GM12878 (cell line): ENCODE measurements at regions not wholly inside any gene's neighbourhood (a gene's known extent, or its start where the extent isn't known, plus 50 kb on each side); places are given as distances from the start of the nearest gene placed in this dataset.
A peak's percentile ranks its signal among the peaks of the same experiment; 100 is the strongest.

ENCODE experiments used
- ATAC-seq: fragments of 200-7000 bp; cut with Tn5 transposase; 3 replicates; pipeline ENCODE4 v1.9.1; 2020; ENCODE audit warnings: mild to moderate bottlenecking, moderate library complexity
- BruUV-seq: library from RNA; stranded (reverse); fragments of 400-500 nt; replicated peaks from 2 replicates; lab custom pipeline; 2021; lab: Mats Ljungman, UMichigan
- CTCF ChIA-PET: fragments of 300-600 bp; sonication (Branson Sonifier 250); formaldehyde crosslinking; extraction: SDS; loops from one replicate; lab custom pipeline; 2021; ENCODE audit warnings: inconsistent platforms; lab: Yijun Ruan, JAX
- POLR2A ChIA-PET: fragments of 350-600 bp; formaldehyde crosslinking; extraction: SDS; loops from one replicate; lab custom pipeline; 2021; ENCODE audit warnings: inconsistent platforms; lab: Charles Lee
- RAD21 ChIA-PET: fragments of 300-600 bp; sonication (Branson Sonifier 250); formaldehyde crosslinking; loops from one replicate; lab custom pipeline; 2023; ENCODE audit warnings: antibody characterized with exemption; ENCODE audit not compliant: unreplicated experiment; lab: Charles Lee
- SMC1A ChIA-PET: fragments of 300-600 bp; sonication (Branson Sonifier 250); formaldehyde crosslinking; loops from one replicate; lab custom pipeline; 2023; ENCODE audit not compliant: unreplicated experiment, uncharacterized antibody; lab: Charles Lee
- DNase-seq: peaks from one replicate; pipeline ENCODE4 v3.0.0-alpha.2; 2011; ENCODE audit warnings: low read depth, low spot score
- FAIRE-seq: peaks from 3 replicates; lab custom pipeline; 2011; peaks lifted over from hg19 to GRCh38; lab: Jason Lieb, UNC
- H2AFZ ChIP-seq: 2 replicates; pipeline ENCODE4 v1.6.0; 2011; ENCODE audit warnings: low read depth, low read length, control low read depth; ENCODE audit not compliant: control insufficient read depth
- H3K27ac ChIP-seq: 2 replicates; pipeline ENCODE4 v1.5.1; 2011; ENCODE audit warnings: control low read depth; ENCODE audit not compliant: control insufficient read depth, insufficient read depth
- H3K27me3 ChIP-seq, 2 experiments: replicated peaks in 1 of 2; 2 replicates each; pipeline versions ENCODE4 v1.6.0 to v1.6.1; 2011; ENCODE audit warnings: low read length in 1 of 2; ENCODE audit not compliant: control insufficient read depth in 2 of 2, insufficient read depth in 2 of 2
- H3K36me3 ChIP-seq, 2 experiments: 2 replicates each; pipeline ENCODE4 v1.5.1; 2011; ENCODE audit warnings: low read length in 1 of 2; ENCODE audit not compliant: control insufficient read depth in 2 of 2, insufficient read depth in 2 of 2
- H3K4me1 ChIP-seq: 2 replicates; pipeline ENCODE4 v1.6.1; 2011; ENCODE audit warnings: mild to moderate bottlenecking, low read length, moderate library complexity, mixed read lengths; ENCODE audit not compliant: control insufficient read depth, insufficient read depth
- H3K4me2 ChIP-seq: 2 replicates; pipeline ENCODE4 v1.6.0; 2011; ENCODE audit warnings: control low read depth; ENCODE audit not compliant: control insufficient read depth, insufficient read depth
- H3K4me3 ChIP-seq: fragments of 200-600 bp; sonication (generic); 2 replicates; pipeline ENCODE4 v1.5.1; 2016
- H3K79me2 ChIP-seq: 2 replicates; pipeline ENCODE4 v1.6.0; 2011; ENCODE audit warnings: low read length; ENCODE audit not compliant: control insufficient read depth, insufficient read depth
- H3K9ac ChIP-seq: 2 replicates; pipeline ENCODE4 v1.8.0; 2011; ENCODE audit warnings: low read length, control low read depth, mixed read lengths; ENCODE audit not compliant: control insufficient read depth, insufficient read depth
- H3K9me3 ChIP-seq: replicated peaks from 3 replicates; pipeline ENCODE4 v1.5.1; 2011; ENCODE audit warnings: mild to moderate bottlenecking, low read length; ENCODE audit not compliant: control insufficient read depth, insufficient read depth
- H4K20me1 ChIP-seq: 2 replicates; pipeline ENCODE4 v1.6.0; 2011; ENCODE audit not compliant: control insufficient read depth, insufficient read depth
- FOS ChIP-seq: IDR thresholded peaks from 3 replicates; pipeline ENCODE4 v1.6.1; 2011; ENCODE audit warnings: borderline replicate concordance; ENCODE audit not compliant: insufficient read length; ENCODE audit errors: extremely low read depth
- FOXK2 ChIP-seq: fragments of 450-650 bp; IDR thresholded peaks from 2 replicates; pipeline ENCODE4 v1.6.1; 2017; ENCODE audit warnings: mild to moderate bottlenecking, moderate library complexity
- FOXM1 ChIP-seq: IDR thresholded peaks from 2 replicates; pipeline ENCODE4 v1.6.1; 2012; ENCODE audit warnings: low read depth, mild to moderate bottlenecking, inconsistent platforms, low read length, moderate library complexity
- GATAD2B ChIP-seq: fragments of 450-650 bp; conservative IDR thresholded peaks from 2 replicates; pipeline ENCODE4 v1.6.1; 2017; ENCODE audit warnings: low read depth, mild to moderate bottlenecking, moderate library complexity
- HDAC2 ChIP-seq: fragments of 200-600 bp; sonication (generic); IDR thresholded peaks from 2 replicates; pipeline ENCODE4 v1.6.1; 2017
- JUNB ChIP-seq: IDR thresholded peaks from 2 replicates; pipeline ENCODE4 v1.6.1; 2016; ENCODE audit warnings: antibody characterized with exemption, mild to moderate bottlenecking
- NFXL1 ChIP-seq: fragments of 450-650 bp; IDR thresholded peaks from 2 replicates; pipeline ENCODE4 v1.6.1; 2017; ENCODE audit warnings: antibody characterized with exemption, mild to moderate bottlenecking, borderline replicate concordance
- PAX5 ChIP-seq: IDR thresholded peaks from 2 replicates; pipeline ENCODE4 v1.6.1; 2011; ENCODE audit warnings: low read depth, low read length, borderline replicate concordance
- POU2F2 ChIP-seq: IDR thresholded peaks from 3 replicates; pipeline ENCODE4 v1.6.1; 2011; ENCODE audit warnings: low read depth, mild to moderate bottlenecking, low read length, borderline replicate concordance
- RBBP5 ChIP-seq: fragments of 200-600 bp; sonication (generic); conservative IDR thresholded peaks from 2 replicates; pipeline ENCODE4 v1.6.1; 2016
- RUNX3 ChIP-seq: IDR thresholded peaks from 2 replicates; pipeline ENCODE4 v1.6.1; 2012; ENCODE audit warnings: low read length, inconsistent platforms
- TAF1 ChIP-seq: IDR thresholded peaks from 2 replicates; pipeline ENCODE4 v1.6.1; 2011; ENCODE audit warnings: mild to moderate bottlenecking, low read depth, low read length, borderline replicate concordance
- WGBS: methylation state at CpG from one replicate; pipeline ENCODE4 v1.1.6; 2016; ENCODE audit warnings: low lambda C conversion rate; ENCODE audit not compliant: insufficient replicate concordance, insufficient coverage; ENCODE audit errors: missing lambda C conversion rate; 5-methylcytosine and 5-hydroxymethylcytosine counted together
- in situ Hi-C: fragments of 300-500 bp; cut with MboI; formaldehyde crosslinking; loops from 9 replicates; pipeline ENCODE4 v1.14.3; 2018; ENCODE audit warnings: mixed read lengths
- intact Hi-C: fragments of 100-400 bp; cut with micrococcal nuclease; formaldehyde crosslinking; loops from one replicate; pipeline ENCODE4 v1.14.2; 2022; ENCODE audit not compliant: unreplicated experiment
- TF ChIP-seq, protein P1 (sequence below): fragments of 450-650 bp; IDR thresholded peaks from 2 replicates; pipeline ENCODE4 v1.6.1; 2017; ENCODE audit warnings: mild to moderate bottlenecking
- TF ChIP-seq, protein P2 (sequence below): fragments of 150-350 bp; IDR thresholded peaks from 2 replicates; pipeline ENCODE4 v1.6.1; 2014; ENCODE audit warnings: mild to moderate bottlenecking, low read depth, low read length

DNA sequence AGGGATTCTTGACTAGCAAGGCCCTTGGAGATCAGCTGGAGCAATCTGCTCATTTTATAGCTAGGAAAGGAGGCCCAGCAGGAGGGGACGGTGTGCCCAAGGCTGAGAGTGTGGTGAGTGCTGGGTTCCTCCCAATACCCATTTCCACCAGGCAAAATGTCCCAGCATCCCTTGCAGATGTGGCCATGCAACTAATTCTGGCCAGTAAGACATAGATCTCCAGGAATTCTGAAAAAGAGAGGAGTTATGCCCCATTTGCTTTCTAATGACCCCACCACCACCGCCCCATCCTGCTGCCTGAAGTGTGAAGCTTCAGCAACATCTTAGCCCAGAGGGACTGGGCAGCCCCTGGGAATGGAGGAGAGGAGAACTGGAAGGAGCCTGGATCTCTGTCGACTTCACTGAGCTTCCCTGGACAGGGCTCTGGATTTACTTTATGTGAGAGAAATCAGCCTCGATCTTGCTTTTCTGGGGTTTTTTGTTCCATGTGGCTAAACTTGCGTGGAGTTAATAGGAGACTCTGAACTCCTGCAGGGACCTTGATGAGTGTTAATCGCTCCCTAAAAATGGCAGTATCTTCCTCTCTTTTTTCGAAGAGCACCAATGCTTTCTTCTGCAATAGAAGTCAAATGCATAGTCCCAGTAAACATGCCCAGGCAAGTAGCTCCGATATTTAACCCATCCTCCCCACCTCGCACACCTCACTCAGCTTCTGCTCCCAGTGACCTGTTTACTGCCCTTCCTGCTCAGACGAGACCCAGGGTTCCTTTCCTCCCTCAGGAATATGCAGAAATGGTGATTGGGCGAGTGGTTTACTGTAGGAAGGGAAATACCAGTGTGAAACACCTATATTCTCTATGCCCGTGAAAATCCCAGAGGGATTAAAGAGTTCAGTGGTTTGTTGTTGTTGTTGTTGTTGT, 127.5 kb upstream of the GPR26 start:
- Histone ChIP-seq H4K20me1 (no peaks in the 10 kb centered on the region), H3K27me3 (no peaks in the 10 kb centered on the region), H3K4me3 (no peak overlapping the region)
- POLR2A ChIA-PET, result interaction anchor here (0.5 kb wide), 1 partner anchor 523 kb away, joined by 3 read pairs; no protein-coding TSS in a partner anchor
- TF ChIP-seq POU2F2 (no peak), FOXM1 (no peak), RUNX3 (peak; percentile 6; the same call in 1 of the 2 replicates), PAX5 (no peak)
- TF ChIP-seq, all 136 proteins: peak for 1
- RAD21 ChIA-PET, result no interaction called here
- intact Hi-C loops (loop anchor here (2.0 to 5.0 kb wide), 2 partner anchors 14 to 146 kb away; no protein-coding TSS in a partner anchor), in situ Hi-C loops (no loop called here)
- Histone ChIP-seq H2AFZ (no peak overlapping the region; the same call in 1 of the 2 replicates), H3K27ac (peak overlapping the region; percentile 41), H3K9ac (no peak overlapping the region), H3K9me3 (peaks cover 4% of the 10 kb centered on the region; the same call in 2 of the 3 replicates), H3K36me3 (no peaks in the 10 kb centered on the region), H3K4me1 (peaks cover 24% of the 10 kb centered on the region), H3K79me2 (no peaks in the 10 kb centered on the region), H3K4me2 (peak overlapping the region; percentile 56)
- SMC1A ChIA-PET, result interaction anchor here (1.3 kb wide), 1 partner anchor 22 kb away, joined by 4 read pairs; no protein-coding TSS in a partner anchor
- DNase-seq, result no peak
- WGBS, result 79% methylated on average over 12 of the region's 12 CpGs
- no peak for FAIRE-seq
- BruUV-seq, result no TSS peak
- CTCF ChIA-PET, result interaction anchor here (0.6 to 2.1 kb wide), 5 partner anchors 13 to 159 kb away, joined by 3 to 5 read pairs (median 3); no protein-coding TSS in a partner anchor
- ATAC-seq, result no peak

DNA sequence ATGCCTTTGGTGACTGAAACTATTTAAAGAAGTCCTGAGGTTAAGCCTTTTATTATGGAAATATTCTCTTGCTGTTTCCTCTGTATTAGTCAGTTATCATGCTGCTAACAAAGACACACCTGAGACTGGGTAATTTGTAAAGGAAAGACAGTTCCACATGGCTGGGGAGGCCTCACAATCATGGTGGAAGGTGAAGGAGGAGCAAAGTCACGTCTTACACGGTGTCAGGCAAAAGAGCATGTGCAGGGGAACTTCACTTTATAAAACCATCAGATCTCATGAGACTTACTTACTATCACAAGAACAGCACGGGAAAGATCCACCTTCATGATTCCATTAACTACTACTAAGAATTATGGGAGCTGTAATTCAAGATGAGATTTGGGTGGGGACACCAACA, 121.2 kb upstream of the GPR26 start:
- RAD21 ChIA-PET, result no interaction called here
- CTCF ChIA-PET, result interaction anchor here (1.1 kb wide), 1 partner anchor 13 kb away, joined by 3 read pairs; no protein-coding TSS in a partner anchor
- DNase-seq, result no peak
- no peaks in the 10 kb centered on the region for H3K27me3 ChIP-seq
- H3K9me3 ChIP-seq, result peaks cover 17% of the 10 kb centered on the region
- no peak overlapping the region for H3K27ac ChIP-seq
- no peak overlapping the region for H2AFZ ChIP-seq
- in situ Hi-C loops (no loop called here), intact Hi-C loops (no loop called here)
- SMC1A ChIA-PET, result interaction anchor here (1.8 kb wide), 1 partner anchor 18 kb away, joined by 7 read pairs; no protein-coding TSS in a partner anchor
- no peaks in the 10 kb centered on the region for H4K20me1 ChIP-seq
- FAIRE-seq, result no peak
- WGBS, result 16% methylated on average over 3 of the region's 3 CpGs
- POLR2A ChIA-PET, result no interaction called here
- H3K4me1 ChIP-seq, result peaks cover 6% of the 10 kb centered on the region
- H3K4me3 ChIP-seq, result no peak overlapping the region
- no peak overlapping the region for H3K9ac ChIP-seq
- no peak overlapping the region for H3K4me2 ChIP-seq
- ATAC-seq, result no peak
- BruUV-seq, result no TSS peak
- no peaks in the 10 kb centered on the region for H3K36me3 ChIP-seq
- H3K79me2 ChIP-seq, result no peaks in the 10 kb centered on the region
- TF ChIP-seq FOS (no peak), JUNB (no peak), RBBP5 (no peak), NFXL1 (no peak), PAX5 (no peak), GATAD2B (no peak), HDAC2 (no peak), FOXK2 (no peak), TAF1 (no peak)
- TF ChIP-seq, protein P1, sequence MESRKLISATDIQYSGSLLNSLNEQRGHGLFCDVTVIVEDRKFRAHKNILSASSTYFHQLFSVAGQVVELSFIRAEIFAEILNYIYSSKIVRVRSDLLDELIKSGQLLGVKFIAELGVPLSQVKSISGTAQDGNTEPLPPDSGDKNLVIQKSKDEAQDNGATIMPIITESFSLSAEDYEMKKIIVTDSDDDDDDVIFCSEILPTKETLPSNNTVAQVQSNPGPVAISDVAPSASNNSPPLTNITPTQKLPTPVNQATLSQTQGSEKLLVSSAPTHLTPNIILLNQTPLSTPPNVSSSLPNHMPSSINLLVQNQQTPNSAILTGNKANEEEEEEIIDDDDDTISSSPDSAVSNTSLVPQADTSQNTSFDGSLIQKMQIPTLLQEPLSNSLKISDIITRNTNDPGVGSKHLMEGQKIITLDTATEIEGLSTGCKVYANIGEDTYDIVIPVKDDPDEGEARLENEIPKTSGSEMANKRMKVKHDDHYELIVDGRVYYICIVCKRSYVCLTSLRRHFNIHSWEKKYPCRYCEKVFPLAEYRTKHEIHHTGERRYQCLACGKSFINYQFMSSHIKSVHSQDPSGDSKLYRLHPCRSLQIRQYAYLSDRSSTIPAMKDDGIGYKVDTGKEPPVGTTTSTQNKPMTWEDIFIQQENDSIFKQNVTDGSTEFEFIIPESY, result no peak
- TF ChIP-seq, protein P2, sequence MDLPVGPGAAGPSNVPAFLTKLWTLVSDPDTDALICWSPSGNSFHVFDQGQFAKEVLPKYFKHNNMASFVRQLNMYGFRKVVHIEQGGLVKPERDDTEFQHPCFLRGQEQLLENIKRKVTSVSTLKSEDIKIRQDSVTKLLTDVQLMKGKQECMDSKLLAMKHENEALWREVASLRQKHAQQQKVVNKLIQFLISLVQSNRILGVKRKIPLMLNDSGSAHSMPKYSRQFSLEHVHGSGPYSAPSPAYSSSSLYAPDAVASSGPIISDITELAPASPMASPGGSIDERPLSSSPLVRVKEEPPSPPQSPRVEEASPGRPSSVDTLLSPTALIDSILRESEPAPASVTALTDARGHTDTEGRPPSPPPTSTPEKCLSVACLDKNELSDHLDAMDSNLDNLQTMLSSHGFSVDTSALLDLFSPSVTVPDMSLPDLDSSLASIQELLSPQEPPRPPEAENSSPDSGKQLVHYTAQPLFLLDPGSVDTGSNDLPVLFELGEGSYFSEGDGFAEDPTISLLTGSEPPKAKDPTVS, result no peak
